GM12891 (cell line): ENCODE measurements at regions not wholly inside any gene's neighbourhood (a gene's known extent, or its start where the extent isn't known, plus 50 kb on each side); places are given as distances from the start of the nearest gene placed in this dataset.

ENCODE experiments used
- POLR2A ChIP-seq: IDR thresholded peaks from 2 replicates; pipeline ENCODE4 v1.6.1; 2011; ENCODE audit warnings: low read depth, low read length, control low read depth
- POLR2AphosphoS5 ChIP-seq: IDR thresholded peaks from 2 replicates; pipeline ENCODE4 v1.6.1; 2011; ENCODE audit warnings: low read depth, low read length, control low read depth
- SPI1 ChIP-seq: IDR thresholded peaks from 2 replicates; pipeline ENCODE4 v1.6.1; 2011; ENCODE audit warnings: low read depth, low read length, control low read depth
- TAF1 ChIP-seq: IDR thresholded peaks from 2 replicates; pipeline ENCODE4 v1.6.1; 2011; ENCODE audit warnings: low read depth, low read length, control low read depth

GRCh38 chr13:62682788-62683187, 1267.1 kb upstream of the PCDH20 start:
- no peak for TF ChIP-seq TAF1
- no peak for TF ChIP-seq POLR2AphosphoS5
- TF ChIP-seq POLR2A = no peak
- TF ChIP-seq SPI1 = no peak
